ENCODE measurements at regions not wholly inside any gene's neighbourhood (a gene's known extent, or its start where the extent isn't known, plus 50 kb on each side); places are given as distances from the start of the nearest gene placed in this dataset.

GRCh38 chr4:11735651-11736050, 307.0 kb upstream of the HS3ST1 start:
- no peak for DNase-seq (ENCODE audit: low read depth in 1 of 2, low spot score in 1 of 2)
- Histone ChIP-seq H3K4me1 (no peaks in the 10 kb centered on the region), H3K4me2 (no peak overlapping the region), H3K27ac (no peak overlapping the region), H3K4me3 (no peak overlapping the region), H3K9me3 (no peaks in the 10 kb centered on the region)
- TF ChIP-seq FOXS1 (CRISPR knock-in tag; IDR thresholded peaks at IDR 0.05), result no peak
- no peak for TF ChIP-seq ESRRA (IDR thresholded peaks at IDR 0.05; ENCODE audit: borderline replicate concordance, low read length)
- no peak for TF ChIP-seq POLR2AphosphoS2 (conservative IDR thresholded peaks at IDR 0.05; ENCODE audit: low read length)
- no peak for TF ChIP-seq HES2 (IDR thresholded peaks at IDR 0.05)
- TF ChIP-seq HDAC2 (IDR thresholded peaks at IDR 0.05), result no peak
- ChIA-PET POLR2A (no interaction called here), CTCF (no interaction called here)
- no peak for FAIRE-seq
- ATAC-seq, result no peak

- DNase-seq (ENCODE audit: low read depth in 1 of 2, low spot score in 1 of 2), result no peak
- ChIA-PET CTCF (no interaction called here), POLR2A (no interaction called here)
- no peak overlapping the region for H3K4me3 ChIP-seq
- H3K4me2 ChIP-seq, result no peak overlapping the region
- no peak for ATAC-seq
- no peaks in the 10 kb centered on the region for H3K4me1 ChIP-seq
- H3K9me3 ChIP-seq, result no peaks in the 10 kb centered on the region
- TF ChIP-seq EHMT2 (IDR thresholded peaks at IDR 0.05; ENCODE audit: low read depth), result no peak
- TF ChIP-seq HDAC2 (IDR thresholded peaks at IDR 0.05), result no peak
- no peak for TF ChIP-seq BCL3 (IDR thresholded peaks at IDR 0.05)
- no peak for TF ChIP-seq POLR2AphosphoS2 (conservative IDR thresholded peaks at IDR 0.05; ENCODE audit: low read length)
- TF ChIP-seq FOXS1 (CRISPR knock-in tag; IDR thresholded peaks at IDR 0.05), result no peak
- no peak for TF ChIP-seq HOXA7 (CRISPR knock-in tag; IDR thresholded peaks at IDR 0.05)
- no peak for TF ChIP-seq HMGXB4 (CRISPR knock-in tag; IDR thresholded peaks at IDR 0.05; ENCODE audit: borderline replicate concordance)
- no peak for TF ChIP-seq POLR2A (IDR thresholded peaks at IDR 0.05; ENCODE audit: low read length)
- TF ChIP-seq EP300 (IDR thresholded peaks at IDR 0.05), result no peak
- no peak for TF ChIP-seq MAX (IDR thresholded peaks at IDR 0.05)
- no peak for TF ChIP-seq RAD21 (conservative IDR thresholded peaks at IDR 0.05 in 1 of 2, IDR thresholded peaks at IDR 0.05 in 1 of 2)
- no peak for TF ChIP-seq MAFK (IDR thresholded peaks at IDR 0.05; ENCODE audit: partially characterized antibody)
- no peak for FAIRE-seq
- WGBS (ENCODE audit: missing lambda C conversion rate), result 54% methylated on average over 4 of the region's 4 CpGs
- no peak overlapping the region for H3K27ac ChIP-seq
These were observed 303.5 kb upstream of the HS3ST1 start for GRCh38 chr4:11732155-11732554.

GRCh38 chr4:11730545-11730944, 301.9 kb upstream of the HS3ST1 start:
- Histone ChIP-seq H3K9me3 (no peaks in the 10 kb centered on the region), H3K27ac (no peak overlapping the region), H3K4me1 (no peaks in the 10 kb centered on the region), H3K4me3 (no peak overlapping the region), H3K4me2 (no peak overlapping the region)
- ATAC-seq, result no peak
- WGBS (ENCODE audit: missing lambda C conversion rate), result 65% methylated on average over 1 of the region's 1 CpG
- FAIRE-seq, result no peak
- DNase-seq (ENCODE audit: low read depth in 1 of 2, low spot score in 1 of 2), result no peak
- TF ChIP-seq MAX (IDR thresholded peaks at IDR 0.05), result no peak
- TF ChIP-seq FOXS1 (CRISPR knock-in tag; IDR thresholded peaks at IDR 0.05), result no peak
- no peak for TF ChIP-seq HES2 (IDR thresholded peaks at IDR 0.05)
- no peak for TF ChIP-seq ELK1 (IDR thresholded peaks at IDR 0.05; ENCODE audit: low read depth, low read length)
- no peak for TF ChIP-seq KDM1A (IDR thresholded peaks at IDR 0.05; ENCODE audit: low read depth)
- TF ChIP-seq HOXB5 (CRISPR knock-in tag; IDR thresholded peaks at IDR 0.05), result no peak
- no peak for TF ChIP-seq ZNF302 (CRISPR knock-in tag; IDR thresholded peaks at IDR 0.05)
- TF ChIP-seq HOXB13 (CRISPR knock-in tag; IDR thresholded peaks at IDR 0.05; ENCODE audit: low read depth), result no peak
- ChIA-PET CTCF (no interaction called here), POLR2A (no interaction called here)
